Liver (tissue), 8 donors: ENCODE measurements at regions not wholly inside any gene's neighbourhood (a gene's known extent, or its start where the extent isn't known, plus 50 kb on each side); places are given as distances from the start of the nearest gene placed in this dataset.
A peak's percentile ranks its signal among the peaks of the same experiment; 100 is the strongest.

Experiments
- DNase-seq: peaks from one replicate; pipeline ENCODE4 v3.0.0-alpha.2; 2017; ENCODE audit warnings: low spot score
- H3K27ac ChIP-seq, 2 donors: one replicate each; pipeline ENCODE4 v1.7.0; 2013; ENCODE audit warnings: inconsistent platforms in 2 of 2, low read length in 2 of 2, control low read depth in 1 of 2, low read depth in 1 of 2, mild to moderate bottlenecking in 1 of 2
- H3K27me3 ChIP-seq, 4 donors: one replicate each; pipeline versions ENCODE4 v1.6.1 to v1.7.0; 2013; ENCODE audit warnings: low read length in 3 of 4, inconsistent platforms in 1 of 4, mild to moderate bottlenecking in 1 of 4, moderate library complexity in 1 of 4; ENCODE audit not compliant: control insufficient read depth in 4 of 4, insufficient read depth in 4 of 4
- H3K36me3 ChIP-seq, 4 donors: one replicate each; pipeline versions ENCODE4 v1.6.1 to v1.7.0; 2013; ENCODE audit warnings: low read length in 3 of 4, mild to moderate bottlenecking in 3 of 4, low read depth in 1 of 4, moderate library complexity in 1 of 4; ENCODE audit not compliant: control insufficient read depth in 4 of 4, insufficient read depth in 3 of 4
- H3K4me1 ChIP-seq, 4 donors: one replicate each; pipeline versions ENCODE4 v1.6.1 to v1.7.0; 2013; ENCODE audit warnings: low read length in 3 of 4, mild to moderate bottlenecking in 3 of 4, moderate library complexity in 1 of 4; ENCODE audit not compliant: control insufficient read depth in 4 of 4, insufficient read depth in 4 of 4
- H3K4me3 ChIP-seq, 3 donors: one replicate each; pipeline versions ENCODE4 v1.6.1 to v1.7.0; 2013; ENCODE audit warnings: low read length in 3 of 3, control low read depth in 1 of 3, low read depth in 1 of 3, mild to moderate bottlenecking in 1 of 3
- H3K9ac ChIP-seq, 2 donors: one replicate each; pipeline ENCODE4 v1.7.0; 2013; ENCODE audit warnings: low read length in 2 of 2, mild to moderate bottlenecking in 2 of 2, moderate library complexity in 2 of 2, control low read depth in 1 of 2, low read depth in 1 of 2
- H3K9me3 ChIP-seq, 4 donors: one replicate each; pipeline versions ENCODE4 v1.6.1 to v1.7.0; 2013; ENCODE audit warnings: low read length in 3 of 4; ENCODE audit not compliant: control insufficient read depth in 4 of 4
- ATF3 ChIP-seq: IDR thresholded peaks from 2 replicates; pipeline ENCODE4 v1.6.1; 2016; ENCODE audit warnings: antibody characterized with exemption
- CTCF ChIP-seq: fragments of 150-350 bp; IDR thresholded peaks from 2 replicates; pipeline ENCODE4 v1.5.1; 2017; ENCODE audit warnings: improper control_type of control experiment, low read depth, low read length; ENCODE audit not compliant: missing input control
- GABPA ChIP-seq, 2 donors: IDR thresholded peaks in 1 of 2; conservative IDR thresholded peaks in 1 of 2; 2 replicates each; pipeline ENCODE4 v1.6.1; 2016; ENCODE audit warnings: antibody characterized with exemption in 2 of 2, mild to moderate bottlenecking in 1 of 2, moderate library complexity in 1 of 2
- HNF4A ChIP-seq, 2 donors: conservative IDR thresholded peaks; 2 replicates each; pipeline ENCODE4 v1.6.1; 2016; ENCODE audit warnings: antibody characterized with exemption in 2 of 2, mild to moderate bottlenecking in 2 of 2
- MAX ChIP-seq: IDR thresholded peaks from 2 replicates; pipeline ENCODE4 v1.6.1; 2016; ENCODE audit warnings: antibody characterized with exemption
- RAD21 ChIP-seq, 2 donors: IDR thresholded peaks; 2 replicates each; pipeline ENCODE4 v1.6.1; 2016; ENCODE audit warnings: antibody characterized with exemption in 2 of 2, mild to moderate bottlenecking in 2 of 2
- YY1 ChIP-seq: IDR thresholded peaks from 2 replicates; pipeline ENCODE4 v1.6.1; 2016; ENCODE audit warnings: antibody characterized with exemption, mild to moderate bottlenecking
- WGBS: extraction: QIAGEN DNeasy Blood & Tissue Kit; methylation state at CpG from one replicate; pipeline ENCODE4 v1.1.7; 2013; 5-methylcytosine and 5-hydroxymethylcytosine counted together
- donor health status: healthy.
- donor health status: healthy.
- donor health status: healthy.
- donor health status: healthy.
- donor health status: healthy.

GRCh38 chr13:27338816-27339215 is 68.2 kb downstream of the RASL11A start:
- WGBS = 71% methylated on average over 8 of the region's 8 CpGs
- Histone ChIP-seq H3K9me3 (no peaks in the 10 kb centered on the region), H3K4me3 (no peak overlapping the region), H3K4me1 (no peaks in the 10 kb centered on the region), H3K27ac (no peak overlapping the region), H3K9ac (no peak overlapping the region), H3K36me3 (no peaks in the 10 kb centered on the region), H3K27me3 (no peaks in the 10 kb centered on the region)
- TF ChIP-seq MAX (no peak), YY1 (no peak)
- DNase-seq = no peak

GRCh38 chr13:27339299-27339698 is 68.7 kb downstream of the RASL11A start:
- Histone ChIP-seq H3K4me3 (no peak overlapping the region), H3K27ac (no peak overlapping the region), H3K9ac (no peak overlapping the region), H3K36me3 (no peaks in the 10 kb centered on the region), H3K27me3 (no peaks in the 10 kb centered on the region), H3K4me1 (no peaks in the 10 kb centered on the region), H3K9me3 (no peaks in the 10 kb centered on the region)
- WGBS = 32% methylated on average over 6 of the region's 6 CpGs
- peak; percentile 49 for DNase-seq
- no peak for TF ChIP-seq YY1
- peak; percentile 31 for TF ChIP-seq CTCF
- peak; percentile 40 to 66 for TF ChIP-seq RAD21 (IDR thresholded peaks at IDR 0.05)

- Histone ChIP-seq H3K4me1 (no peaks in the 10 kb centered on the region), H3K27me3 (no peaks in the 10 kb centered on the region), H3K9ac (no peak overlapping the region), H3K27ac (no peak overlapping the region), H3K9me3 (no peaks in the 10 kb centered on the region), H3K36me3 (no peaks in the 10 kb centered on the region), H3K4me3 (no peak overlapping the region)
- TF ChIP-seq HNF4A (conservative IDR thresholded peaks at IDR 0.05) (no peak), GABPA (IDR thresholded peaks at IDR 0.05 in 1 of 2, conservative IDR thresholded peaks at IDR 0.05 in 1 of 2) (no peak), YY1 (no peak), ATF3 (no peak), CTCF (no peak)
- DNase-seq = no peak
- WGBS = 35% methylated on average over 6 of the region's 6 CpGs
These were observed 71.0 kb downstream of the RASL11A start for GRCh38 chr13:27341616-27342015.
